GM19397 (cell line): ENCODE measurements at regions not wholly inside any gene's neighbourhood (a gene's known extent, or its start where the extent isn't known, plus 50 kb on each side); places are given as distances from the start of the nearest gene placed in this dataset.

Source experiments
- ATAC-seq: cut with Tn5 transposase; IDR thresholded peaks from one replicate; pipeline ENCODE4 v1.9.1; 2021; ENCODE audit warnings: mild to moderate bottlenecking, moderate library complexity; ENCODE audit not compliant: unreplicated experiment

DNA sequence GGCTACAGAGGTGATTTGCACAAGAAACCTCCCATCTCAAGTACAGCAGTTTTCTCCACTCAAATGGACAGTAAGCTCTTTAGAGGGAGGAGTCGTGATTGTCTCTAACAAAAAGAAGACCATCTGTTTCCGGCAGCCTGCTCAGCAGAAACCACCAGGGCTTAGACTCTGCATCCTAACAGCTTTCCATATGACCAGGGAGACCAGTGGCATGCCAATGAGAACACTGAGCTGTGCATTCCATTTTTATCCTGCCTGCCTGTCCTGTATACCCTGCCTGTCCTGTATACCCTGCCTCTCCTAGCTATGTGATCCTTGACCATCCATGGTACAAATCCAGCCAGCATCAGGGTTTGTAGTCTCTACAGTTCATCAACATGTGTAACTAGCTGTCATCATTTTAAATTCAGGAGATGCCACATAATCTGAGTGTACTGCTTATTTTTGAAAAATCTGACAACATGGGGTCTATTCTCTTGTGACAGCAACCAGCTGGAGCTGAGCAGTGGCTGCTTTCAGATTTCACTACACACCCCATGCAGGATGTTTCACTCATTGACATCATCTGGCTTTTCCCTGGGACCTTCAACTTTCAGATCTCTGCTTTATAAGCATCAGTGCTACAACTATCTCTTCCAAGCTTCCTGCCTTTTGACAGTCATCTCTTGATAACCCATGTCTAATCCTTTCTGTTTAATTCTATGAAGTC is 50.5 kb upstream of the POU2AF2 start:
- ATAC-seq: no peak

- ATAC-seq: no peak
These were observed 51.5 kb upstream of the POU2AF2 start for GRCh38 chr11:111193924-111194490.

DNA sequence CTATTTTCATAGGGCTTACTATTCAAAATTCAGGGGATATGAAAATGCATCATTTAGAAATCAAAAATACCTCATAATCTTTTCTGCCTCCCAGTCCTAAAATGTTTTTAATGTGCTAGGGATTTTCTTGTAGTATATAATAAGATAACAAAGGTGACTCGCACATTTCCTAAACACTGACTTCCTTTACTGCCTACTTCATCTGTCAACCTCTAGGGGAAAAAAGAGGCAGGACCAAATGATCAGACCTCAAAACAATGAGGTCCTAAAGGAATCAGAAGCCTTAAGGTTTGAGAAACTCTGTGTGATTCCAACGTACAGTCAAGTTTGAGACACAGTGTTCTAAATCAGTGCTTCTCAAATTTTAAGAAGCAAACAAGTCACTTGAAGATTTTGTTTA is 56.1 kb upstream of the POU2AF2 start:
- no peak for ATAC-seq

- ATAC-seq: no peak
These were observed 59.1 kb upstream of the POU2AF2 start for GRCh38 chr11:111186308-111186915.

GRCh38 chr11:111185266-111185665 is 60.3 kb upstream of the POU2AF2 start:
- no peak for ATAC-seq

DNA sequence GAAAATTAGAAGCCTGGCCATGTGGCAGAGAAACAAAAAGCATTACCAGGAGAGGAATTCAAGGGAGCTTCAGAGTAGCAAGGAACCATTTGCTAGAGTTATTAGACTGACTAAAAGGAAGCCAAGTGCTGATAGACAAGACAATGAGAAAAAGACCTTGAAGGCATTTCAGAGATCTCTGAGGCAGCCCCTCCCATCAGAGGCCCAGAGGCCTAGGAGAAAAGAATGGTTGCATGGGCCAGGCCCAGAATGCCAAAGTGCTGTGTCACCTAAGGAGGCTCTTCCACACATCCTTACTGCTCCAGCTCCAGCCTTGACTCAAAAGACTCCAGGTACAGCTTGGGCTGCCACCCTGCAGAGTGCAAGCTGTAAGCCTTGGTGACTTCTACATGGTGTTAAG is 61.8 kb upstream of the POU2AF2 start:
- no peak for ATAC-seq

DNA sequence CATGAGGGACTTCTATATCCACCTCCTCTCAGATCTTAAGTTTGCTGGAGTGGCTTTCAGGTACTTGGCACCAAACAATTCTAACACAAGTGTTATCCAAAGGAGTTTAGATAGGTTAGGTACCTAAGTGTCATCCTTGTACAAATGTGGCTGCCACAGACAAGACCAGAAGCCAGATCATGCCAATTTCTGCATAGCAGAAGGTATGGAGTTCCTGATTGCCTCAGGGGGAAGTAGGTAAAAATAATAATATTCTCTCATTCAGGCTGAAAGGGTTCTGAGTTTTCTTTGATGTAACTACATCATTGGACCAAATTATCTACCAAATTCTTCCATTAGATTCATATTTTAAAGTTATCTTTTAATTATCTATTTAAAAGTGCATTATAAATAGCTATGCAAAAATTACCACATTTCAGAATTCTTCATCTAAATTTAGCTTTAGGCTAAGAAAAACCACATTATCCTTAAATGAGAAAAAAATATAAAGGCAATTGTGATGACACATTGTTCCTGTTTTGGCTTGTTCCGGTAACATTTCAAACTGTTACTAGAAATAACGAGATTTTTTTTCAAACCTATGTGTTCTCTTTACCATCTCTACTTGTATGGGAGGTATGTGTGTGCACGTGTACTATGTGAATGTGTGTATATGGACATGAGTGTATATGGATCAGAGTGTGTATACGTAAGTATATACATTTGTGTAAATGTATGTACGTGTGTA is 66.2 kb upstream of the POU2AF2 start:
- ATAC-seq: no peak

DNA sequence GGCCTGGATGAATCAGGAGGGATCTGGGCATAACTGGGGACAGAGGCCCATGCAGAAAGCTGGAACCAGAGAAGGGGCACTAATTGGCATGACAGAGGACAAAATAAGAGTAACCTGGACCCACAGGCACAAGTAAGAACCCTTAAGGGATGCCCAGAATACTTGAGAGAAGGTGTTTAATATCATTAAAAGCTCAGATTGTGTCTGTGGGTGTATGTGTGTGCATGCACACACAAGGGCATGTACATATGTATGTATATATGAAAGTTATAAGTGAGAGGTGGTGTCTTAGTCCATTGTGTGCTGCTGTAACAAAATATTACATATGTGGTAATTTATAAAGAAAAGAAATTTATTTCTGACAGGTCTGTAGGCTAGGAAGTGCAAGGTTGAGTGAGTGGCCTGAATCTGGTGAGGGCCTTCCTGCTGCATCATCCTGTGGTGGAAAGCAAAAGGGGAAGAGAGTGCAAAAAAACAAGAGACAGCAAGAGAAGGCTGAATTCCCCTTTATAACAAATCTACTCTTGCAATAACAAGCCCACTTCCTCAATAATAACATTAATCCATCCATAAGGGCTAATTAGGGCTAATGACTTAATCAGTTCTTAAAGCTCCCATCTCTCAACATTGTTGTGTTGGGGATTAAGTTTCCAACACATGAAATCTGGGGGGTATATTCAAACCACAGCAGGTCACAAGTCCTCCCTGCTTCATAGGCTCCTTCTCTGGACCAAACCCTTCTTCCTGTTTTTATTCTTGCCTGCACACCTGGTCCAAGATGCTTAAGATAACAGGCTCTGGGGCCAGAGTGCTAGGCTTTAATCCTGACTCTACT is 68.3 kb upstream of the POU2AF2 start:
- peak; percentile 66 for ATAC-seq

- peak; percentile 43 for ATAC-seq
These were observed 68.9 kb upstream of the POU2AF2 start for GRCh38 chr11:111176603-111177002.

DNA sequence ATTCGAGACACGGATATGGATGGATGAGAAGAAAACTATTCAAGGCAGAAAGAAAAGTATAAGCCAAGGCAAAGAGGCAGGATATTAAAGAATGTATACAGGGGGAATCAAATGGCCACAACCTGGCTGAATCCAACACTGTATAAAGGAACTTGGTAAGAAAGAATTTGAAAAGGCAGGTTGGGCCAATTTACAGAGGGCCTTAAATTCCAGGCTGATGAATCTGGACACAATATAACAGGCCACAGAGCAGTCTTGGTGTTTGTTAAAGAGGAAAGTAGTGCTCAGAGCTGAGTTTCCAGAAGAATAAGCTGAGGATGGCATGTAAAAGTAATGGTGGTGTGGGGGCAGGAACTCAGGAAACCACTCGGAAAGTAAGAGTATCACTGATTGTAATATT is 72.3 kb upstream of the POU2AF2 start:
- ATAC-seq: no peak

DNA sequence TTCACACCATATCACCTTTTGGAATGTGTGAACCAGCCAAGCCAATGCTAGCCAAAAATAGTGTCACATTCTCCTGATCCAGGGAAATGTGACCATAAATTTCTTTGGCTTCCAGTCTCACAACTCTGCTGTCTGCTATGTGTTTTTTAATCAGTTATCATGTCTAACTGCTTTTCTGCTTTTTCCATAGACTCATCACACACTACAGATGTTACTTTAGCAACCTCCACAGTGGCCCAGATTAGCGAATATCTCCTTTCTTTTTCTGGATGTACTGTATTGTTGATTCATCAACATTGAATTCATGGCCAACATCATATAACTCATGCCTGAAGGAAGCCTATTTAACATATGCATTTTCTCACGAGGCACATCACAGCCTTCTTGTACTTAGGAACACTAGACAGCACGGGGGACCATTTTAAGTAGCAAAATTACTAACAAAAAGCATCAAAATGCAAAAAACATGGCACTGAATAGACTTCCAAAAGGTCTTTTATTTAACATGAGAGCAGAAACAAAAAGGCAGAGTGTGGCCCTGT is 73.1 kb upstream of the POU2AF2 start:
- no peak for ATAC-seq

DNA sequence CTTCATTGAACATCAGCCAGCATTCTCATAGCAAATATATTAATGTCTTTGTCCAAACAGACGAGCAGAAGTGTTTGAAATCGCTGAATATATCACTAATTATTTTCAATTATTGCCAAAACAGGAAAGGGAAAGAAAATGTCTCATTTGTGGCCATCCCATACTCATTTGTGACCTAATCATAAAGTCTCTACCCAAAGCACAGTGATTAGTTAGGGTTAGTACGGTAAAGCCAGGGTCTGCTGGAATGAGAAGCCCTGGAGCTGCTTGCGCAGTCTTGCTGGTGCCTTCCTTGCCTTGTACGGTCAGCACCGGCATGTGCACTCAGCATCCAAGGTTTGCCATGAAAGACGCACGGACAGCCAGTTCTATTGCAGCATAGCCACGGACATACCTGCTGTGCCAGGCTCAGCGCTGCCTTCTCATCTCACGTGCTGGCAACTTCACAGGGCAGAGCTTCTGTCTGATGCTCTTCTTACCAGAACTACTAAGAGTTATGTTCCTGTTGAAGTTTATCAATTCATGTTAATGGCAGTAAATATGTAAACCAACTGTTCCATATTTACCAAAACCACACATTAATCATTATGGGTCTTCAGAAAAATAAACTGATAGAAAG is 74.7 kb upstream of the POU2AF2 start:
- no peak for ATAC-seq

- ATAC-seq: no peak
These were observed 76.2 kb upstream of the POU2AF2 start for GRCh38 chr11:111169367-111169766.

GRCh38 chr11:111168871-111169270 is 76.7 kb upstream of the POU2AF2 start:
- no peak for ATAC-seq

DNA sequence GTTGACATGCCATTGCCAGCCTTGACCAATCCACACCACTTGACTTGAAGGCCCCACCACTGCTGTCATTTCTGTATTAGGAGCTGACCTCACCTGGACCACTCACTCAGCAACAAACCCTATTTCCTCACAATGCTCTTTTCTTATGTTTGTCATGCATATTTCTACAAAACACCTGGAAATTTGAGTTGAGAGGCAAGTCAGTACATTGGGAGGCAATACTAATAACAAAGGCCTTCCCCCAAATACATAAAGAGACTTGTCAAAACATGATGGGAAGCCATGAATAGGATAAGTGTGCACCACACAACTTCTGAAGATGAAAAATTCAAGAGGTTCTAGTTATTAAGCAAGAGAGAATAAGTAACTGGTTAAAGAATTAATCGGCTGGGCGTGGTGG is 77.9 kb upstream of the POU2AF2 start:
- ATAC-seq: no peak

DNA sequence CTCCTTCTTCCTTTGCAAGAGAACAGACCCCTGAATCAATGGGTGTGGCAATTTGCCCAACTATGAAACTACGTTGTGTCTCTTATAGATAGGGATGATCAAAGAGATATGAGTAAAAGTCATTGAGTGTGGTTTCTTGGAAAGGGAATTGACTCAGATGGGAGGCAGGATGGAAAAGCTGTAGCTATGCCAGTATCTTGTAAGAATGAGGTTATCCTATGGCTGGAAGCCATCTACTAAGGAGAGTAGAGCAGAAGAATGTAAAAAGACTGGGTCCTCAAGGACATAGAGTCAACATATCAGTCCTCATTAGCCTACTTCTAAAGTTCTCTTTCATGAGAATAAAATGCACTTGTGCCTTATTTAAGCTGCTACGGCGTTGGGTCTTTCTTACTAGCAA is 78.9 kb upstream of the POU2AF2 start:
- no peak for ATAC-seq

GRCh38 chr11:111162305-111162704 is 83.2 kb upstream of the POU2AF2 start:
- no peak for ATAC-seq

GRCh38 chr11:111157571-111157970 is 88.0 kb upstream of the POU2AF2 start:
- no peak for ATAC-seq

DNA sequence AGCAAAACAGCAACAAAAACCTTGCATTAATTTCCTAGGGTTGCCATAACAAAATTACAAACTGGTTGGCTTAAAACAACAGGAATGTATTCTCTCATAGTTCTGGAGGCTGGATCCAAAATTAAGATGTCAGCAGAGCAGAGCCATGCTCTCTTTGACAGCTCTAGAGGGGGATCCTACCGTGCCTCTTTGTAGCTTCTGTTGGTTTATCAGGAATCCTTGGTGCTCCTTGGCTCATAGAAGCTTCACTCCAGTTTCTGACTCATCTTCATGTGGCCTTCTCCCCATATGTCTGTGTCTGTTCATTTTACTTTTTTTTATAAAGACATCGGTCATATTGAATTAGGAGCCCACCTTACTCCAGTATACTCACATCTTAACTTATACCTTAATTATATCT is 90.5 kb upstream of the POU2AF2 start:
- no peak for ATAC-seq

GRCh38 chr11:111153194-111153593 is 92.3 kb upstream of the POU2AF2 start:
- ATAC-seq: no peak
